Activated naive CD8-positive, alpha-beta T cell treated with anti-CD3 and anti-CD28 coated beads for 36 hours (primary cell): ENCODE measurements at regions not wholly inside any gene's neighbourhood (a gene's known extent, or its start where the extent isn't known, plus 50 kb on each side); places are given as distances from the start of the nearest gene placed in this dataset.

Source experiments
- DNase-seq: peaks from one replicate; pipeline ENCODE4 v3.0.0; 2021
- H3K27ac Mint-ChIP-seq: one replicate; pipeline ENCODE4 v1.8.0; 2022; ENCODE audit warnings: mild to moderate bottlenecking, moderate library complexity, mixed read lengths
- H3K27me3 Mint-ChIP-seq: one replicate; pipeline ENCODE4 v1.8.0; 2022; ENCODE audit warnings: mild to moderate bottlenecking, mixed read lengths
- H3K36me3 Mint-ChIP-seq: one replicate; pipeline ENCODE4 v1.8.0; 2021; ENCODE audit warnings: mild to moderate bottlenecking, mixed read lengths
- H3K4me1 Mint-ChIP-seq: one replicate; pipeline ENCODE4 v1.8.0; 2021; ENCODE audit warnings: mixed read lengths
- H3K4me3 Mint-ChIP-seq: one replicate; pipeline ENCODE4 v1.8.0; 2022; ENCODE audit warnings: mild to moderate bottlenecking, moderate library complexity, mixed read lengths
- H3K9me3 Mint-ChIP-seq: one replicate; pipeline ENCODE4 v1.8.0; 2022; ENCODE audit warnings: mixed read lengths

GRCh38 chr6:43981363-43981990 is 145.8 kb downstream of the MRPL14 start:
- H3K4me3 Mint-ChIP-seq, result no peak overlapping the region
- H3K9me3 Mint-ChIP-seq, result peaks cover 2% of the 10 kb centered on the region
- no peak for DNase-seq
- H3K4me1 Mint-ChIP-seq, result peaks cover 3% of the 10 kb centered on the region
- no peak overlapping the region for H3K27ac Mint-ChIP-seq
- H3K27me3 Mint-ChIP-seq, result peaks cover 5% of the 10 kb centered on the region
- no peaks in the 10 kb centered on the region for H3K36me3 Mint-ChIP-seq

- Mint-ChIP-seq H3K27me3 (peaks cover 9% of the 10 kb centered on the region), H3K27ac (no peak overlapping the region), H3K36me3 (no peaks in the 10 kb centered on the region), H3K4me3 (no peak overlapping the region), H3K9me3 (peaks cover 2% of the 10 kb centered on the region), H3K4me1 (peaks cover 3% of the 10 kb centered on the region)
- DNase-seq, result no peak
Measured at GRCh38 chr6:43980004-43980795, 147.1 kb downstream of the MRPL14 start.

- no peak for DNase-seq
- no peak overlapping the region for H3K4me3 Mint-ChIP-seq
- H3K36me3 Mint-ChIP-seq, result no peaks in the 10 kb centered on the region
- peaks cover 2% of the 10 kb centered on the region for H3K9me3 Mint-ChIP-seq
- peaks cover 9% of the 10 kb centered on the region for H3K27me3 Mint-ChIP-seq
- peaks cover 3% of the 10 kb centered on the region for H3K4me1 Mint-ChIP-seq
- no peak overlapping the region for H3K27ac Mint-ChIP-seq
Measured at GRCh38 chr6:43979525-43979924, 147.7 kb downstream of the MRPL14 start.

GRCh38 chr6:43978473-43979346 is 148.5 kb downstream of the MRPL14 start:
- peaks cover 2% of the 10 kb centered on the region for H3K9me3 Mint-ChIP-seq
- peaks cover 3% of the 10 kb centered on the region for H3K4me1 Mint-ChIP-seq
- no peak overlapping the region for H3K4me3 Mint-ChIP-seq
- no peaks in the 10 kb centered on the region for H3K36me3 Mint-ChIP-seq
- H3K27me3 Mint-ChIP-seq, result peaks cover 9% of the 10 kb centered on the region
- H3K27ac Mint-ChIP-seq, result no peak overlapping the region
- DNase-seq, result no peak

GRCh38 chr6:43977404-43978111 is 149.7 kb downstream of the MRPL14 start:
- Mint-ChIP-seq H3K9me3 (peaks cover 2% of the 10 kb centered on the region), H3K4me3 (no peak overlapping the region), H3K36me3 (no peaks in the 10 kb centered on the region), H3K27ac (no peak overlapping the region), H3K4me1 (peaks cover 3% of the 10 kb centered on the region), H3K27me3 (peaks cover 9% of the 10 kb centered on the region)
- DNase-seq, result no peak

GRCh38 chr6:43976706-43977403 is 150.4 kb downstream of the MRPL14 start:
- H3K4me1 Mint-ChIP-seq, result peaks cover 3% of the 10 kb centered on the region
- H3K27me3 Mint-ChIP-seq, result peaks cover 9% of the 10 kb centered on the region
- no peak overlapping the region for H3K4me3 Mint-ChIP-seq
- no peak for DNase-seq
- no peak overlapping the region for H3K27ac Mint-ChIP-seq
- H3K9me3 Mint-ChIP-seq, result peaks cover 2% of the 10 kb centered on the region
- no peaks in the 10 kb centered on the region for H3K36me3 Mint-ChIP-seq

GRCh38 chr6:43974643-43975230 is 152.5 kb downstream of the MRPL14 start:
- Mint-ChIP-seq H3K4me3 (no peak overlapping the region), H3K27me3 (peaks cover 9% of the 10 kb centered on the region), H3K27ac (no peak overlapping the region), H3K4me1 (peaks cover 3% of the 10 kb centered on the region), H3K36me3 (no peaks in the 10 kb centered on the region), H3K9me3 (peaks cover 2% of the 10 kb centered on the region)
- DNase-seq, result no peak

- H3K27ac Mint-ChIP-seq, result no peak overlapping the region
- H3K27me3 Mint-ChIP-seq, result peaks cover 9% of the 10 kb centered on the region
- no peak overlapping the region for H3K4me3 Mint-ChIP-seq
- peaks cover 2% of the 10 kb centered on the region for H3K9me3 Mint-ChIP-seq
- H3K36me3 Mint-ChIP-seq, result no peaks in the 10 kb centered on the region
- DNase-seq, result no peak
- H3K4me1 Mint-ChIP-seq, result peaks cover 3% of the 10 kb centered on the region
Measured at GRCh38 chr6:43973357-43973756, 153.9 kb downstream of the MRPL14 start.

- no peak for DNase-seq
- peaks cover 9% of the 10 kb centered on the region for H3K27me3 Mint-ChIP-seq
- H3K4me3 Mint-ChIP-seq, result no peak overlapping the region
- H3K36me3 Mint-ChIP-seq, result no peaks in the 10 kb centered on the region
- H3K4me1 Mint-ChIP-seq, result peaks cover 3% of the 10 kb centered on the region
- no peak overlapping the region for H3K27ac Mint-ChIP-seq
- peaks cover 2% of the 10 kb centered on the region for H3K9me3 Mint-ChIP-seq
Measured at GRCh38 chr6:43972913-43973300, 154.3 kb downstream of the MRPL14 start.

GRCh38 chr6:43972179-43972912 is 154.9 kb downstream of the MRPL14 start:
- no peak overlapping the region for H3K27ac Mint-ChIP-seq
- no peaks in the 10 kb centered on the region for H3K36me3 Mint-ChIP-seq
- no peak for DNase-seq
- H3K4me3 Mint-ChIP-seq, result no peak overlapping the region
- peaks cover 4% of the 10 kb centered on the region for H3K27me3 Mint-ChIP-seq
- H3K9me3 Mint-ChIP-seq, result peaks cover 2% of the 10 kb centered on the region
- no peaks in the 10 kb centered on the region for H3K4me1 Mint-ChIP-seq

- H3K9me3 Mint-ChIP-seq, result peaks cover 2% of the 10 kb centered on the region
- H3K27me3 Mint-ChIP-seq, result peaks cover 4% of the 10 kb centered on the region
- H3K36me3 Mint-ChIP-seq, result no peaks in the 10 kb centered on the region
- no peak for DNase-seq
- no peak overlapping the region for H3K4me3 Mint-ChIP-seq
- no peaks in the 10 kb centered on the region for H3K4me1 Mint-ChIP-seq
- H3K27ac Mint-ChIP-seq, result no peak overlapping the region
Measured at GRCh38 chr6:43971776-43972126, 155.5 kb downstream of the MRPL14 start.

GRCh38 chr6:43970913-43971775 is 156.1 kb downstream of the MRPL14 start:
- H3K4me3 Mint-ChIP-seq, result no peak overlapping the region
- no peaks in the 10 kb centered on the region for H3K9me3 Mint-ChIP-seq
- no peaks in the 10 kb centered on the region for H3K36me3 Mint-ChIP-seq
- DNase-seq, result no peak
- H3K27ac Mint-ChIP-seq, result no peak overlapping the region
- peaks cover 8% of the 10 kb centered on the region for H3K27me3 Mint-ChIP-seq
- no peaks in the 10 kb centered on the region for H3K4me1 Mint-ChIP-seq
